H1 (cell line): ENCODE measurements at regions not wholly inside any gene's neighbourhood (a gene's known extent, or its start where the extent isn't known, plus 50 kb on each side); places are given as distances from the start of the nearest gene placed in this dataset.

Experiments
- CTCF ChIA-PET: fragments of 300-600 bp; sonication (Branson Sonifier 250); formaldehyde crosslinking; loops from one replicate; lab custom pipeline; 2021; ENCODE audit not compliant: partially characterized antibody; lab: Charles Lee
- POLR2A ChIA-PET: fragments of 300-600 bp; sonication (Branson Sonifier 250); formaldehyde crosslinking; loops from one replicate; lab custom pipeline; 2021; ENCODE audit warnings: inconsistent platforms; ENCODE audit not compliant: partially characterized antibody; lab: Charles Lee
- DNase-seq, 2 experiments: peaks; one replicate each; pipeline versions ENCODE4 v3.0.0 to v3.0.0-alpha.2; 2010 to 2022; ENCODE audit warnings: low spot score in 2 of 2, low read depth in 1 of 2, mixed read lengths in 1 of 2
- FAIRE-seq: peaks from 2 replicates; lab custom pipeline; 2011; peaks lifted over from hg19 to GRCh38; lab: Jason Lieb, UNC
- H2AFZ ChIP-seq: 2 replicates; pipeline ENCODE4 v1.8.1; 2012; ENCODE audit warnings: low read length, inconsistent platforms
- H2AK5ac ChIP-seq: 2 replicates; pipeline ENCODE4 v1.6.1; 2013; ENCODE audit warnings: low read depth, low read length
- H2BK120ac ChIP-seq: replicated peaks from 2 replicates; pipeline ENCODE3; 2013; ENCODE audit warnings: low read depth, low read length, inconsistent platforms
- H2BK12ac ChIP-seq: 2 replicates; pipeline ENCODE4 v1.6.1; 2013; ENCODE audit warnings: low read depth, low read length
- H2BK15ac ChIP-seq: 2 replicates; pipeline ENCODE4 v1.6.1; 2013; ENCODE audit warnings: low read length
- H2BK20ac ChIP-seq: 2 replicates; pipeline ENCODE4 v1.6.1; 2013; ENCODE audit warnings: low read length
- H2BK5ac ChIP-seq: 2 replicates; pipeline ENCODE4 v1.6.1; 2013; ENCODE audit warnings: low read depth, low read length
- H3K14ac ChIP-seq: 2 replicates; pipeline ENCODE4 v1.6.1; 2013; ENCODE audit warnings: inconsistent platforms; ENCODE audit not compliant: insufficient read length
- H3K18ac ChIP-seq: 2 replicates; pipeline ENCODE4 v1.6.1; 2013; ENCODE audit warnings: low read length; ENCODE audit errors: extremely low read depth
- H3K23ac ChIP-seq: 2 replicates; pipeline ENCODE4 v1.6.1; 2013; ENCODE audit warnings: inconsistent platforms; ENCODE audit not compliant: insufficient read length
- H3K23me2 ChIP-seq: 2 replicates; pipeline ENCODE4 v1.6.1; 2013; ENCODE audit warnings: low read depth, low read length
- H3K27ac ChIP-seq: 2 replicates; pipeline ENCODE4 v1.6.1; 2011; ENCODE audit warnings: low read depth, low read length, inconsistent platforms
- H3K27me3 ChIP-seq, 4 experiments: replicated peaks in 1 of 4; 1 replicate in 1 of 4; 2 replicates in 3 of 4; pipeline versions ENCODE4 v1.6.1 to v1.8.1; 2011 to 2013; ENCODE audit warnings: low read length in 3 of 4, mild to moderate bottlenecking in 3 of 4, inconsistent platforms in 2 of 4, mixed read lengths in 2 of 4, moderate library complexity in 1 of 4; ENCODE audit not compliant: control insufficient read depth in 3 of 4, insufficient read depth in 3 of 4; ENCODE audit errors: extremely low read depth in 1 of 4
- H3K36me3 ChIP-seq, 4 experiments: 2 replicates each; pipeline versions ENCODE4 v1.6.1 to v1.8.1; 2011 to 2013; ENCODE audit warnings: mild to moderate bottlenecking in 4 of 4, low read length in 3 of 4, moderate library complexity in 2 of 4, control low read depth in 1 of 4, inconsistent platforms in 1 of 4; ENCODE audit not compliant: insufficient read depth in 4 of 4, control insufficient read depth in 2 of 4
- H3K4ac ChIP-seq: replicated peaks from 2 replicates; pipeline ENCODE3; 2013; ENCODE audit warnings: low read length, low read depth, mixed read lengths, inconsistent platforms; ENCODE audit not compliant: insufficient read length
- H3K4me1 ChIP-seq, 4 experiments: replicated peaks in 1 of 4; 1 replicate in 1 of 4; 2 replicates in 3 of 4; pipeline versions ENCODE4 v1.6.1 to v1.8.1; 2011 to 2013; ENCODE audit warnings: low read length in 3 of 4, inconsistent platforms in 2 of 4, mixed read lengths in 1 of 4; ENCODE audit not compliant: insufficient read depth in 4 of 4, control insufficient read depth in 3 of 4
- H3K4me2 ChIP-seq, 2 experiments: 2 replicates each; pipeline versions ENCODE4 v1.6.1 to v1.8.1; 2011 to 2013; ENCODE audit warnings: low read depth in 2 of 2, low read length in 2 of 2, control low read depth in 1 of 2, inconsistent platforms in 1 of 2, mild to moderate bottlenecking in 1 of 2; ENCODE audit not compliant: insufficient read depth in 1 of 2
- H3K4me3 ChIP-seq, 4 experiments: fragments of 200-600, 300-600 bp in 1 of 4; sonication (generic), shearing (Covaris generic), sonication (Bioruptor Twin) in 1 of 4; 2 replicates each; pipeline versions ENCODE4 v1.5.1 to v1.8.1; 2011 to 2016; ENCODE audit warnings: low read length in 4 of 4, low read depth in 3 of 4, control low read depth in 2 of 4, inconsistent platforms in 2 of 4, mild to moderate bottlenecking in 2 of 4, mixed read lengths in 1 of 4, moderate library complexity in 1 of 4; ENCODE audit not compliant: insufficient read depth in 2 of 4; ENCODE audit errors: extremely low read depth in 1 of 4
- H3K56ac ChIP-seq: replicated peaks from 2 replicates; pipeline ENCODE3; 2013; ENCODE audit warnings: low read depth, mild to moderate bottlenecking, mixed read lengths, low read length, inconsistent platforms; ENCODE audit not compliant: insufficient read length
- H3K79me1 ChIP-seq: 2 replicates; pipeline ENCODE4 v1.6.1; 2013; ENCODE audit warnings: low read depth, low read length, control low read depth
- H3K79me2 ChIP-seq, 2 experiments: 2 replicates each; pipeline versions ENCODE4 v1.6.1 to v1.8.1; 2012 to 2013; ENCODE audit warnings: low read length in 2 of 2, mild to moderate bottlenecking in 2 of 2, inconsistent platforms in 1 of 2; ENCODE audit not compliant: insufficient read depth in 2 of 2, control insufficient read depth in 1 of 2
- H3K9ac ChIP-seq, 4 experiments: replicated peaks in 1 of 4; 1 replicate in 1 of 4; 2 replicates in 3 of 4; pipeline versions ENCODE4 v1.6.1 to v1.8.1; 2011 to 2013; ENCODE audit warnings: low read depth in 3 of 4, low read length in 3 of 4, control low read depth in 2 of 4, mild to moderate bottlenecking in 2 of 4, moderate library complexity in 2 of 4, inconsistent platforms in 1 of 4; ENCODE audit errors: extremely low read depth in 1 of 4
- H3K9me3 ChIP-seq, 2 experiments: 2 replicates each; pipeline versions ENCODE4 v1.6.1 to v1.8.1; 2012 to 2013; ENCODE audit warnings: mild to moderate bottlenecking in 2 of 2, moderate library complexity in 2 of 2, control low read depth in 1 of 2, inconsistent platforms in 1 of 2, low read depth in 1 of 2, low read length in 1 of 2, mixed read lengths in 1 of 2; ENCODE audit not compliant: insufficient read depth in 2 of 2
- H4K20me1 ChIP-seq, 2 experiments: replicated peaks in 1 of 2; 2 replicates each; pipeline versions ENCODE3 to v1.8.1; 2011 to 2013; ENCODE audit warnings: inconsistent platforms in 2 of 2, low read length in 2 of 2, mild to moderate bottlenecking in 1 of 2; ENCODE audit not compliant: insufficient read depth in 2 of 2, control insufficient read depth in 1 of 2
- H4K5ac ChIP-seq: 2 replicates; pipeline ENCODE4 v1.6.1; 2013; ENCODE audit warnings: low read length, low read depth, mixed read lengths, inconsistent platforms; ENCODE audit not compliant: insufficient read length
- H4K8ac ChIP-seq: 2 replicates; pipeline ENCODE4 v1.8.0; 2013; ENCODE audit warnings: mild to moderate bottlenecking, moderate library complexity, low read length, inconsistent platforms; ENCODE audit not compliant: insufficient read depth; ENCODE audit errors: extremely low read depth
- H4K91ac ChIP-seq: replicated peaks from 2 replicates; pipeline ENCODE3; 2013; ENCODE audit warnings: low read length, mixed read lengths, inconsistent platforms; ENCODE audit not compliant: insufficient read length
- CHD1 ChIP-seq: IDR thresholded peaks from 2 replicates; pipeline ENCODE4 v1.6.1; 2012; ENCODE audit warnings: low read depth, low read length, improper control_type of control experiment
- RAD21 ChIP-seq, 2 experiments: IDR thresholded peaks in 1 of 2; conservative IDR thresholded peaks in 1 of 2; 2 replicates each; pipeline ENCODE4 v1.6.1; 2011; ENCODE audit warnings: low read depth in 2 of 2, low read length in 2 of 2, improper control_type of control experiment in 1 of 2, inconsistent platforms in 1 of 2, mild to moderate bottlenecking in 1 of 2, moderate library complexity in 1 of 2
- RNF2 ChIP-seq: fragments of 200-900, 300-1000 bp; sonication (generic); IDR thresholded peaks from 2 replicates; pipeline ENCODE4 v1.7.1; 2016; ENCODE audit warnings: borderline replicate concordance, low read depth, mild to moderate bottlenecking, antibody characterized with exemption, low read length; ENCODE audit not compliant: poor library complexity, severe bottlenecking; ENCODE audit errors: missing control alignments
- SIX5 ChIP-seq: IDR thresholded peaks from 2 replicates; pipeline ENCODE4 v1.6.1; 2011; ENCODE audit warnings: mild to moderate bottlenecking, low read depth, low read length
- WGBS, 2 experiments: shearing (Covaris generic) in 1 of 2; methylation state at CpG; one replicate each; pipeline versions ENCODE4 v1.1.6 to v1.1.7; 2013 to 2015; ENCODE audit warnings: low lambda C conversion rate in 2 of 2, mixed read lengths in 2 of 2, inconsistent platforms in 1 of 2, low coverage in 1 of 2, missing lambda C conversion rate in 1 of 2; ENCODE audit not compliant: insufficient replicate concordance in 2 of 2, insufficient coverage in 1 of 2, insufficient read length in 1 of 2; ENCODE audit errors: extremely low coverage in 1 of 2, missing lambda C conversion rate in 1 of 2; 5-methylcytosine and 5-hydroxymethylcytosine counted together

GRCh38 chr3:144774897-144775296 is 803.3 kb downstream of the DIPK2A start:
- CTCF ChIA-PET, result interaction anchor here (0.6 to 0.7 kb wide), 2 partner anchors 10 to 866 kb away, joined by 3 to 4 read pairs; no protein-coding TSS in a partner anchor
- no peak for DNase-seq

More at GRCh38 chr3:144774897-144775296, 803.3 kb downstream of the DIPK2A start:
- H3K4me3 ChIP-seq, result no peak overlapping the region
- no peaks in the 10 kb centered on the region for H4K20me1 ChIP-seq
- H3K23me2 ChIP-seq, result no peaks in the 10 kb centered on the region
- no peak overlapping the region for H4K91ac ChIP-seq
- H2BK5ac ChIP-seq, result no peak overlapping the region
- no peak overlapping the region for H3K56ac ChIP-seq
- POLR2A ChIA-PET, result no interaction called here
- no peak for TF ChIP-seq CHD1
- no peak for TF ChIP-seq RNF2
- TF ChIP-seq SIX5, result no peak
- peak in 1 of 2 experiments; percentile 8; a peak in 1 of 4 replicates for TF ChIP-seq RAD21 (IDR thresholded peaks at IDR 0.05 in 1 of 2, conservative IDR thresholded peaks at IDR 0.05 in 1 of 2; ENCODE audit: low read depth in 2 of 2, low read length in 2 of 2)
- no peak overlapping the region for H2BK20ac ChIP-seq
- H2BK15ac ChIP-seq, result no peak overlapping the region
- H3K36me3 ChIP-seq, result no peaks in the 10 kb centered on the region
- no peak overlapping the region for H3K4ac ChIP-seq
- no peaks in the 10 kb centered on the region for H3K79me2 ChIP-seq
- no peaks in the 10 kb centered on the region for H3K27me3 ChIP-seq
- no peak overlapping the region for H3K14ac ChIP-seq
- no peak overlapping the region for H3K9ac ChIP-seq
- H3K23ac ChIP-seq, result no peak overlapping the region
- H2BK12ac ChIP-seq, result no peak overlapping the region
- no peak overlapping the region for H2AK5ac ChIP-seq
- H2BK120ac ChIP-seq, result no peak overlapping the region
- no peaks in the 10 kb centered on the region for H3K4me1 ChIP-seq
- FAIRE-seq, result no peak
- H3K27ac ChIP-seq, result no peak overlapping the region
- H3K79me1 ChIP-seq, result no peaks in the 10 kb centered on the region
- H2AFZ ChIP-seq, result no peak overlapping the region
- H3K4me2 ChIP-seq, result no peak overlapping the region
- H3K9me3 ChIP-seq, result no peaks in the 10 kb centered on the region
- H4K5ac ChIP-seq, result no peak overlapping the region
- WGBS, 2 experiments, result 99% methylated on average over 5 of the region's 5 CpGs; no CpG with 5 or more reads in 1 of the 2 experiments
- H3K18ac ChIP-seq, result no peak overlapping the region
- H4K8ac ChIP-seq, result no peak overlapping the region
